ENCODE measurements at regions not wholly inside any gene's neighbourhood (a gene's known extent, or its start where the extent isn't known, plus 50 kb on each side); places are given as distances from the start of the nearest gene placed in this dataset.

- DNase-seq: no peak
Measured at GRCh38 chr12:62075870-62076269, 184.3 kb upstream of the USP15 start.

GRCh38 chr12:62078020-62078419, 182.2 kb upstream of the USP15 start:
- no peak for DNase-seq

- no peak for DNase-seq
Measured at GRCh38 chr12:62082448-62082847, 177.8 kb upstream of the USP15 start.

- no peak for DNase-seq
Measured at GRCh38 chr12:62098132-62098531, 162.1 kb upstream of the USP15 start.

- no peak for DNase-seq
Measured at GRCh38 chr12:62103748-62104147, 156.5 kb upstream of the USP15 start.

- DNase-seq: no peak
Measured at GRCh38 chr12:62106547-62107185, 153.5 kb upstream of the USP15 start.

- DNase-seq: no peak
Measured at GRCh38 chr12:62113366-62114011, 146.7 kb upstream of the USP15 start.

- DNase-seq: no peak
Measured at GRCh38 chr12:62116986-62117385, 143.2 kb upstream of the USP15 start.

GRCh38 chr12:62123721-62124203, 136.4 kb upstream of the USP15 start:
- peak; percentile 65 for DNase-seq

- no peak for DNase-seq
Measured at GRCh38 chr12:62127516-62127915, 132.7 kb upstream of the USP15 start.

- peak; percentile 72 for DNase-seq
Measured at GRCh38 chr12:62128175-62128975, 131.8 kb upstream of the USP15 start.

- DNase-seq: no peak
Measured at GRCh38 chr12:62129291-62129690, 130.9 kb upstream of the USP15 start.

- DNase-seq: no peak
Measured at GRCh38 chr12:62130402-62130801, 129.8 kb upstream of the USP15 start.

GRCh38 chr12:62130834-62131552, 129.2 kb upstream of the USP15 start:
- DNase-seq: no peak

GRCh38 chr12:62133440-62133839, 126.8 kb upstream of the USP15 start:
- DNase-seq: no peak

GRCh38 chr12:62135553-62136200, 124.5 kb upstream of the USP15 start:
- DNase-seq: no peak

GRCh38 chr12:62136496-62136895, 123.7 kb upstream of the USP15 start:
- DNase-seq: no peak

- no peak for DNase-seq
Measured at GRCh38 chr12:62138527-62138926, 121.7 kb upstream of the USP15 start.

GRCh38 chr12:62146318-62146717, 113.9 kb upstream of the USP15 start:
- DNase-seq: no peak

- DNase-seq: no peak
Measured at GRCh38 chr12:62158013-62158412, 102.2 kb upstream of the USP15 start.

- no peak for DNase-seq
Measured at GRCh38 chr12:62158461-62159360, 101.5 kb upstream of the USP15 start.
